Embryonic facial prominence (tissue), 1 donor: ENCODE measurements at regions not wholly inside any gene's neighbourhood (a gene's known extent, or its start where the extent isn't known, plus 50 kb on each side); places are given as distances from the start of the nearest gene placed in this dataset.

Experiments
- DNase-seq: peaks from one replicate; pipeline ENCODE4 v3.0.0-alpha.2; 2016; ENCODE audit errors: extremely low spot score

- DNase-seq = no peak
Measured at GRCh38 chr6:126091466-126091865, 105.1 kb downstream of the TRMT11 start.

GRCh38 chr6:126093108-126093507 is 106.8 kb downstream of the TRMT11 start:
- DNase-seq = no peak

- no peak for DNase-seq
Measured at GRCh38 chr6:126094411-126094810, 108.1 kb downstream of the TRMT11 start.

- no peak for DNase-seq
Measured at GRCh38 chr6:126100386-126100785, 114.0 kb downstream of the TRMT11 start.

GRCh38 chr6:126102358-126102757 is 116.0 kb downstream of the TRMT11 start:
- DNase-seq = no peak

- no peak for DNase-seq
Measured at GRCh38 chr6:126103993-126104392, 117.7 kb downstream of the TRMT11 start.

- DNase-seq = no peak
Measured at GRCh38 chr6:126107475-126108166, 121.3 kb downstream of the TRMT11 start.

- DNase-seq = peak; percentile 44
Measured at GRCh38 chr6:126110512-126111270, 124.4 kb downstream of the TRMT11 start.

GRCh38 chr6:126111327-126111726 is 125.0 kb downstream of the TRMT11 start:
- DNase-seq = no peak

GRCh38 chr6:126112171-126112632 is 125.9 kb downstream of the TRMT11 start:
- no peak for DNase-seq

- DNase-seq = no peak
Measured at GRCh38 chr6:126113261-126113660, 126.9 kb downstream of the TRMT11 start.

GRCh38 chr6:126117251-126117650 is 130.9 kb downstream of the TRMT11 start:
- no peak for DNase-seq

GRCh38 chr6:126118058-126118755 is 131.9 kb downstream of the TRMT11 start:
- DNase-seq = no peak

- DNase-seq = no peak
Measured at GRCh38 chr6:126118936-126119335, 132.6 kb downstream of the TRMT11 start.

- DNase-seq = no peak
Measured at GRCh38 chr6:126123226-126123625, 136.9 kb downstream of the TRMT11 start.

GRCh38 chr6:126127659-126128058 is 141.3 kb downstream of the TRMT11 start:
- DNase-seq = no peak

GRCh38 chr6:126131246-126131645 is 144.9 kb downstream of the TRMT11 start:
- DNase-seq = no peak

- no peak for DNase-seq
Measured at GRCh38 chr6:126133984-126134383, 147.6 kb downstream of the TRMT11 start.

- DNase-seq = no peak
Measured at GRCh38 chr6:126134491-126134890, 148.2 kb downstream of the TRMT11 start.

- DNase-seq = no peak
Measured at GRCh38 chr6:126140015-126140414, 153.7 kb downstream of the TRMT11 start.

GRCh38 chr6:126143761-126144251 is 157.5 kb downstream of the TRMT11 start:
- no peak for DNase-seq

- DNase-seq = no peak
Measured at GRCh38 chr6:126145351-126145750, 159.0 kb downstream of the TRMT11 start.
